Epithelial cell of esophagus (primary cell): ENCODE measurements at regions not wholly inside any gene's neighbourhood (a gene's known extent, or its start where the extent isn't known, plus 50 kb on each side); places are given as distances from the start of the nearest gene placed in this dataset.
"Not testable (repeated sequence)": the region's sequence is repeated elsewhere in the genome, so short reads cannot be mapped to it uniquely, and the experiment has no call there.

Experiments used
- DNase-seq: peaks from one replicate; pipeline ENCODE4 v3.0.0; 2010; ENCODE audit warnings: low read depth
- H3K4me3 ChIP-seq: 2 replicates; pipeline ENCODE4 v1.5.1; 2011; ENCODE audit warnings: mild to moderate bottlenecking, low read length, control low read depth
- CTCF ChIP-seq: IDR thresholded peaks from 2 replicates; pipeline ENCODE4 v1.5.1; 2011; ENCODE audit warnings: low read depth, mild to moderate bottlenecking, low read length, control low read depth, inconsistent platforms; ENCODE audit not compliant: insufficient read depth; ENCODE audit errors: missing control alignments

- TF ChIP-seq CTCF, result no peak
- no peak for DNase-seq
- no peak overlapping the region for H3K4me3 ChIP-seq
Observed at GRCh38 chr9:19630760-19631159, 158.1 kb downstream of the SLC24A2 start.

GRCh38 chr9:19629488-19629887 is 159.3 kb downstream of the SLC24A2 start:
- no peak for DNase-seq
- TF ChIP-seq CTCF, result no peak
- H3K4me3 ChIP-seq, result no peak overlapping the region

- not testable (repeated sequence) for DNase-seq, H3K4me3 ChIP-seq
Observed at GRCh38 chr9:19625426-19625825, 163.4 kb downstream of the SLC24A2 start.

GRCh38 chr9:19624519-19624918 is 164.3 kb downstream of the SLC24A2 start:
- DNase-seq, result no peak
- no peak for TF ChIP-seq CTCF
- H3K4me3 ChIP-seq, result no peak overlapping the region

GRCh38 chr9:19623941-19624340 is 164.9 kb downstream of the SLC24A2 start:
- DNase-seq, result no peak
- no peak for TF ChIP-seq CTCF

GRCh38 chr9:19620326-19620725 is 168.5 kb downstream of the SLC24A2 start:
- TF ChIP-seq CTCF, result no peak
- no peak overlapping the region for H3K4me3 ChIP-seq
- DNase-seq, result no peak

More at GRCh38 chr9:19623941-19624340, 164.9 kb downstream of the SLC24A2 start:
- H3K4me3 ChIP-seq, result no peak overlapping the region

GRCh38 chr9:19619221-19619620 is 169.6 kb downstream of the SLC24A2 start:
- no peak for DNase-seq
- no peak overlapping the region for H3K4me3 ChIP-seq
- no peak for TF ChIP-seq CTCF

GRCh38 chr9:19618816-19619215 is 170.0 kb downstream of the SLC24A2 start:
- no peak for DNase-seq
- TF ChIP-seq CTCF, result no peak
- no peak overlapping the region for H3K4me3 ChIP-seq
